Esophagus muscularis mucosa (tissue), 3 donors: ENCODE measurements at regions not wholly inside any gene's neighbourhood (a gene's known extent, or its start where the extent isn't known, plus 50 kb on each side); places are given as distances from the start of the nearest gene placed in this dataset.

Source experiments
- CTCF ChIP-seq, 3 experiments: fragments of 200-600 bp in 2 of 3; fragments of 450-650 bp in 1 of 3; sonication (generic) in 2 of 3; IDR thresholded peaks; one replicate each; pipeline ENCODE4 v1.5.1; 2017 to 2019; ENCODE audit warnings: antibody characterized with exemption in 3 of 3, mild to moderate bottlenecking in 2 of 3, moderate library complexity in 1 of 3
- POLR2A ChIP-seq: fragments of 450-650 bp; IDR thresholded peaks from one replicate; pipeline ENCODE4 v1.6.1; 2017; ENCODE audit warnings: antibody characterized with exemption, moderate library complexity, mild to moderate bottlenecking, low read depth
- POLR2AphosphoS5 ChIP-seq, 2 donors: sonication (generic); formaldehyde crosslinking; IDR thresholded peaks; one replicate each; pipeline ENCODE4 v1.6.1; 2017; ENCODE audit warnings: antibody characterized with exemption in 2 of 2

GRCh38 chr15:62228604-62229003, 63.5 kb upstream of the C2CD4B start:
- TF ChIP-seq CTCF (IDR thresholded peaks at IDR 0.05) (no peak), POLR2A (no peak), POLR2AphosphoS5 (IDR thresholded peaks at IDR 0.05) (no peak)
